MV-4-11 (cell line): ENCODE measurements at regions not wholly inside any gene's neighbourhood (a gene's known extent, or its start where the extent isn't known, plus 50 kb on each side); places are given as distances from the start of the nearest gene placed in this dataset.
"Not testable (repeated sequence)": the region's sequence is repeated elsewhere in the genome, so short reads cannot be mapped to it uniquely, and the experiment has no call there.

Experiments
- DNase-seq: peaks from one replicate; lab custom pipeline; 2025; lab: John Stamatoyannopoulos, UW

DNA sequence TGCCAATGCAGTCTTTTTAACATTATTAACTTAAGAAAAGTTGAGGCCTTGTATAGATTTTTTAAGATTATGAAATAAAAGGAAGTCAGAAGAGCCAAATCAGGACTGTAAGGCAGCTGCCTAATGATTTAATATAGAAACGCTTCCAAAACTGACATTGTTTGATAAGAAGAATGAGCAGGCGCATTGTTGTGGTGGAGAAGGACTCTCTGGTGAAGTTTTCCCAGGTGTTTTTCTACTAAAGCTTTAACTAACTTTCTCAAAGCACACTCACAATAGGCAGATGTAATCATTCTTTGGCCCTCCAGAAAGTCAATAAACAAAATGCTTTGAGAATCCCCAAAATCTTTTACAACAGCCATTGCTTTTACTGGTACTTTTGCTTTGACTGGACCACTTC is 288.6 kb upstream of the FIGN start:
- DNase-seq: no peak

DNA sequence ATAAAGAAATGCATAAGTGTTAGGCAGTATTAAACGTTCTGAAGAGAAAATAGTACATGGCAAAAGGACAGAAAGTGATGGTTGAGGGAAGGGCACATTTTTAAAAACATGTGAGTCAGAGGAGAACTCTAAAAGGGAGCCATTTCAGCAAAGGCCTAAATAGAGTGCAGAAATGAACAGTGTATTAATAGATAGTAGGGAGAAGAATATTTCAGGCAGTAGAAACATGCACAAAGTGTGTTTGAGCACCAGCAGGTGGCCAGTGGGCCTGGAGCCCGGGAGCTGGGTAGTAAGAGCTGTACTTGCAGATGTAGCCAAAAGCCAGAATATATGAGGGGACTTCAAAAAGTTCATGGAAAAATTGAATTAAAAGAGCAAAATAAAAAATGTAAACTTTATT is 288.1 kb upstream of the FIGN start:
- DNase-seq: no peak

DNA sequence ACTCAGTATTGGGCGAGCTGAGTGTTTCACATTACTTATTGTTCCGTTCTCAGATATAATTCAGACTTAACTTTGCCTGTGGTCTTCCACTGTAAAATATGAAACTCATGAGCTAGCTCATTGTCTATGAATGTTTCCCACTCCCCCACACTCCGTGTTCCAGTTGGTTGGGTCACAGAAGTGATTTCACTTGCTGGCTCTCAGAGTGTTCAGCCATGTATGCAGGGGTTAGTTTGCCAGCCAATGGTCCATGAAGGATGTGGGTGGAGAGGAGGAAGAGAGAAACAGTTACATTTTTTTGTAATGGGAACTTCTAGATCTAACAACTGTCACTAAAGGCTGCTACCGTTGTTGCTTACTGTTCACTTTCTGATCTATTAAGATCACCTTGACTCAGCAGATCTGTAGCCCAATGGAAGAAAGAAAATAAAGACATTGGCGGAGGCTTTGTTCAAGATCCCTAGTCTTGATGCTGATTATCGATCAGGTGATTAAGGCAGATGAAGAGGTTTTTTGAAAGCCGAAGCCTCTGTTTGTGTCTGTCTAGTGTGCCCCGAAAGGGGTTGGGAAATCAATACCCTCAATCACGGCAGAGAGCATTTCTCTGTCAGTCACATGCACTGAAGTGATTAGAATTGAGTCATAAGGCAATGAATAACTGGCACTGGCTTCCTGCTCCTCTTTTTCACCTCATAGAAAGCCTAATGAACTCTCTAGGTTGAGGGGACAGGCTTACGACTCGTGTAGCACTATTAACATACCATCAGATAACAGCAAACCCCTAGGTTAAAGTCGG is 279.7 kb upstream of the FIGN start:
- DNase-seq: no peak

DNA sequence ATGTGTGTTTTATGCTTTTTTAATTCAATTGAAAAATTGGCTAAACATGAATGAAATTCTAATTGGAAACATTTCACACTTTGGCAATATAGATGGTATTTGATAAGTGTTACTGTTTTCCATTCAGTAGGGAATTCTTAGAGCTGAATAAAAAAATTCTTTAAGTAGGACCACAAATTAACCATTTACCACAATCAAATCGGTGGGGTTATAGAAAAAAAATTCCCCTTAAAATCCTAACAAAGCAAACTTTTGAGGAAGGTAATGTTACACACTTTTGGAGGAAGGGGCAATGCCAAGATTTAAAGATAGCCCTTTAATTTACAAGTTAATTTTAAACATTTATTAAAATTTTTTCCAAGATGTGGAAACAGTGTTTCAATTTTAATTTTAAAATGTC is 279.0 kb upstream of the FIGN start:
- DNase-seq: no peak

DNA sequence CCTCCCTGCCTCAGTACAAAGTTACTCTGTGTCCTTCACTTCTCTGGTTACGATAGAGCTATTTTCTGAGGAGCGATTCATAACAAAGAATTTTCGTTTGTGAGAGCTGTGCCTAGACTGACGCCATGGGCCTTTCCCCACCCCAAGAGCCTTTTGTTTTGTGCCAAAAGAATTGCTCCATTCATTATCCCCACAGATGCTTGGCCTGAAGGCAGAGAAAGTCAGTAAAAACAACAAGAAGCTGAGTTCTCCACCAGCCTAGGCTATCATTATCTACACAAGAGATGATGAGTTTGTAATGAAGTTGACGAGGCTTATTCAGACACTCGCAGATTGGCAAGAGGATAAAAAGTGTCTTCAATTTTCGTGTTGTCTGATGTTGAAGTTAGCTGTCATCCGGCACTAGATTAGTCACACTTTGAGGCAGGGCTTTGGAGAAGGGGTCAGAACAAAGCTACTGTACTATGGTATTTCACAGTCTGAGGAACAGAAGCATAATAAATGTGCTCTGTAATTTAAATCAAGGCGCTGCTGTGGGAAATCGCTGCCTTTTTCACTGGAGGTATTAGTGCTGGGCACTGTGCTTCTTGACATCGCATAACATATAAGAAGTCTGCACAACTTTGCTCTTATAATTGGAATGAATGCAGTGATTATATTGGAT is 278.4 kb upstream of the FIGN start:
- no peak for DNase-seq

DNA sequence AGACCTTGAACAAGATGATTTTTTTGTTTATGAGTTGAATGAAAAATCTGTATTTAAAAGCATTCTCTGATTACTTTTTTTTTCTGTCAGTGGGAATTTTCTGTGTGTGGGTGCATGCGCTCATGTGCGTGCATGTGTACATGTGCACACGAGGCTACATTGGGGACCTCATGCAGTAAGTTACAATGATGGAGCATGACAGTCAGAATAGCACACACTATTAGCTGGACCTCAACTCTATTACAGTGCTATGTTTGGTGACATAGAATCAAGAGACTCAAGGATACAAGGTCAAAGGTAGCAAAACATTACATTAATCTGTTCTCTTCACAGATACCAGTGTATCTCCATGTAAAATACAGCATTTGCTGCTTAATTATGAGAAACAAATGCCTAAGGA is 276.8 kb upstream of the FIGN start:
- DNase-seq: no peak

DNA sequence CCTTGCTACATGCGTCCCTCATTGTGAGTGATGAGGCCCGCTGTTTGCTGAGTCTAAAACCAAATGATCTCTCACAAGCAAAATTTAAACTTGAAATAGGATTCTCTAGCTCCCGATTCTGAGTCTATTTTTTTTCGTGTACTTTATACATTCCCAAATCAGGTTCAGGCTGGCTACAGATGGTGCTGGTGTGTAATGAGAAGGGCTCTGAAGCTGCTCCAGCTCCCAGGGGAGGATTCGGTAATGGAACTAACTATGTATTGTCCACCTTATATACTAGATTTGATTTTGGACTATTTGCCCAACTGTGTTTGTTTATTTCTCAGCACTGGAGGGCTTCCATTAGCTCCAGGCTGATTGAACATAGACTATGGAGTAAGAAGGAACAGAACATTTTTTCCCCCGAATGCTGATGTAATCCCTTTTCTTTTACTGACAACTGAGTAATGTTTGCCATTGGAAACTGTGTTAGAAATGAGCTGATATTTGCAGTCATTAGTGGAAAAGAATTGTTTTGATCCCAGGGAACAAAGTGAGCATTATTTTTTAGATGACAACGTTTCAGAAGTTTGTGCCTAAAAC is 274.0 kb upstream of the FIGN start:
- no peak for DNase-seq

DNA sequence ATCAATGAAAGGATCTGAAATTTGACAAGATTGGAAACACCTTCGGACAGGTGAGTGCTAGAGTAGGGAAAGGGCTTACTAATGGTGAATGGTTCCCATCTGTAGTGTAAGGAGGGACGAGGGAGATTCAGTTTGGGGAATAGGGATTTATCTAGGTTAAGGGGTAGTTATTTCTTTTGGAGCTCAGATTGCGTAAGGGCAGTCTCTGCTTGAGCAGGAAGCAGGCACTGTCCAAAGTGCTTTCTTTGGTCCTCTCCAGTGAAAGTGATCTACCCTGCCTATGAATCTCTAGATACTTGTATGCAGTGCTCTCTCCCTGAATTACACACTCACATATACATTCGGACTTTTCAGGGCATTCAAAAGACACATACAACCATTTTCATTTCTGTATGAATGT is 272.9 kb upstream of the FIGN start:
- DNase-seq: peak; percentile 2

DNA sequence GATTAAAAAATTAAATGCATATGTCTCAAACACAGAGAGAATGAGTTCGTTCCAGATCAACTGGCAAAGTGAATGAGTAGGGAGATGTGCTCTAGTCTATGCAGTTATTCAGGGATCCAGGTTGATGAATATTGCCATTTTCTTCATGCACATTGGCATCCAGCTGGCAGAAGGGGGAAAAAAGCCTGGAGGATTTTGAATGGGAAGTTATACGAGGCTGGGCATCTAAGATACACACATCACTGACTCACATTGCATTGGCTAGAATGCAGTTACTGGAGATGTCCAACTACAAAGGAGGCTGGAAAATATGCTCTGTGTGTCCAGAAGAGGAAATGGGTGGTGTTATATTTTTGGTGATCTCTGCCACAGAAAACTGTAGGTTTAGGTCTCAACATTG is 270.9 kb upstream of the FIGN start:
- no peak for DNase-seq

DNA sequence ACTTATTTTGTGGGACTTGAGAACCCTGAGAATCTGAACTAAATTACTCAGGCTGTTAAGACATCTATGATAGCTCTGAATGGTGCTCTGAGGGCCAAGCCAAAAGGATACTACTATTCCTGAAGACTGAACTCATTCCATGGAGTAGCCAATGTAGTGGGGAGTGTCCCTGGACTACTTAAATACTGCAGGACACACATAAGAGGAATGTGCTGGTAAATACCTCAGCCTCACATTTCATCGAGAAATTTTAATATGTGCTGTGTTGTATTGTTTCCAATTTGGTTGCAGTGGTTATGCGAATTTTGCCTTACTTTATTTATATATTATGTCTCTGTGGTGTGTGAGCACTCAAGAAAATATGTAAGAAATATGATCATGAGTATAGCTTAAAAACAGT is 264.4 kb upstream of the FIGN start:
- no peak for DNase-seq

DNA sequence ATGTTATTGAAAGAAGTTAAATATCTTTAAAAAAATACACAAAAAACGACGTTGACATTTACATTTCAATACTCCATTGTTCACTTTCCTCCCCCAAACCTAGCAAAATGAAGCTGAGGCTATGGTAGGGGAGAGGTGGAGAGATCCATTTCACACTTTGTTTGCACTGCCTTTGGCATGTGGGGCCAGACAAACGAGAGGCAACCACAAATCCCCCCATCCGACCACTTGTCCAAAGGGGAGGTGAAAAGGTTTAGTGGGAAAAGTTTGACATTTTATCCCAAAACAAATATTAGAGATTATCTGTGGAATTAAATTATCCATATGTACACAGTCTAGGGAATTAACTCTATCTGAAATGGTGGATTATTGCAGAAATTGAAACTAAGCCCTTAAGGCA is 261.7 kb upstream of the FIGN start:
- no peak for DNase-seq

DNA sequence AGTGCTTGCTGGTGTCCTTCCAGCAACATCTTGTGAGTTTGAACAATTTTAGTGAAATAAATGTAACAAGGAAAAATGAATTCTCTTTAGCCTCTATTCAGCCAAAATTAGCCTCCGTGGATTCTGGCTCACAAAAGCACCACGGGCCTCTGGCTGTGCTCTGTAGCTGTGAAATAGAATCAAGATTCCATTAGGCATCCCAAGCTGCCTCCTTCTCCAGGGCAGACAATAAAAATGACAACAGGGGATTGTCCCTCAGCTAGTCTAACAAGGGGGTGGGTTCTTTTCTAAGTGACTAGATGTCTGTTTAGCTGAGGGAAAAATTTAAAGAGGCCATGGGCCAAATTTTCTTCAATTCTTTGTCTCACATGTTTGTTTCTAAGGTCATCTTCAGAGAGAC is 254.7 kb upstream of the FIGN start:
- DNase-seq: no peak

DNA sequence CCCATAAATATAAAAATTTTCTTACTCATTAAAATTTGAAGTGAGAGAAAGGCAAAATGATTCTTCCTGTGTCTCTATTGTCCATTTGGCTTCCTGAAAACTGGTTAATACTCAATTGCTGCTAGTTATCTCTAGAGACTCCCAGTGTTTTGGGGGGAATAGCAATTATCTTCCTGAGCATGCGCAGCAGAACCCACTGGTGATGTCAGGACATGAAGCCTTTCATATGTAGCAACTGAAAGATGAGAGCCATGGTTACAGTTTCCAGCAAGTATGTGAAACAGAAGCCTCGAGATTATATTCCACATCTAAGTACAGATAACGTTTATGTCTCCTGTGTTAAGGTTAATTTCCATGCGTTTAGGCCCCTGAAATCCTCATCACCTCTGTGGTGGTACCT is 254.3 kb upstream of the FIGN start:
- no peak for DNase-seq

DNA sequence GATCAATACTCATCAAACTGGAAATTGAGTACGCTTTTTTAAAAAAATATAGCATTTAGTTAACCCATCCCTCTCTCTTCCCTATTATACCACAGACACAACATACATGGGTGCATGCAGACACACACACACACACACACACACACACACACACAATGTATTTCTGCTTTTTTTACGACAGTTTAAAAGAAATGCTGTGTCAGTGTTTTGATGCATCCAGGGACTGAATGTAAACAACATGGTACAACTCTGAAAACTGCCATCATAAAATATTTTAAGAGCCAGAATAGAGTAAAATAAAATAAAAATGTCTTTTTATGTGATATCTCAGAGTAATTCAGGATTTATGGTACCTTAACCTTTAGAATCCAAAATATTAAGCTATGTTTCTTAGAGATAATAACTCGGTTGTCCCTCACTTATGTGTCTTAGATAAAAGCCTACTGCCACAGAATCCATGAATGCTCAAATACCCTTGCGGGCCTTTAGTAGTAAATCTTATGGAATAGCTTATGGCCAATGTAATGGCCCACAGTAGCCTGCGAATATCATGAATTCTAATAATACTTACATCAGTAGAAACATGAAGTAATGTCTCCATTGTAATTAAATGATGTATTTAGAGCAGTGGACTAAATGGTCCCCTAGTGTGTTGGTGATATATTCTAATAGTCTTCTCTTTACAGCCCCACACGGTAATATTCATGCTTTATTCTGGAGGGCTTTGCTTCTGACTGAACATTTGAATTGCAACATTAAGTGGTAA is 251.6 kb upstream of the FIGN start:
- DNase-seq: no peak

DNA sequence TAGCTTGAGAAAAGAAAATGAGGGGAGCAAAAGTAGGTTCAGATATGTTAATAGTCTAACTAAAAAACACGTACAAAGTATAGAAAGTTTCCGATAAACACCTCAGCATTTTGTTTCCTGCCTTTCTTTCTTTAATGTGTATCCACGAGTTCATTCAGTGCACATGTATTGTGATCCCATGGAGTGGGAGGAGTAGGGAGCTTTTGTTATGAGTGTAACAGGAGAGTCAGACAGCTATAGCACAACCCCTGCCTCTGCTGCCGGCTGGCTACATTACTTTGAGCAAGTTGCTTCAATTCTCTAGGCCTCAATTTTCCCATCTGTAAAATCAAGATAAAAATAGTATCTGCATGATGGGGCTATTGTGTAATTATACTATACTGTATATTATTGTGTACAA is 249.2 kb upstream of the FIGN start:
- DNase-seq: no peak

DNA sequence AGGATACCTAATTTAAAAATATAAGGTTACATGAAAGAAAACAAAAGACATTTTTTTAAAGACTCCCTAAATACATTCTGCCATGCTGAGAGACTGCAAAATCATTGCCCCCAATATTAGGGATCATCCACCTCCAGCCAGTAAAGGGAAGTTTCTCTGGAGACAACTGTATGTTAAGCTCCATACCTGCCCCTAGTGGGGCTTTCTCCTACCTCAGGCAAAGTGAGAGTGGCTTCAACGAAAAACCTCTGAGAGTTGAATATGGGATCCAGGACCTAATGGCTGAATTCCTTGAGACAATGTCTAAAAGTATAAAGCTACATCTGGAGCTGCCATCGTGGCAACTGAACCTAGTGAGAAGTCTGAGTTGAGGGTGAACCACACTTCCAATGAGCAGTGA is 248.1 kb upstream of the FIGN start:
- DNase-seq: no peak

DNA sequence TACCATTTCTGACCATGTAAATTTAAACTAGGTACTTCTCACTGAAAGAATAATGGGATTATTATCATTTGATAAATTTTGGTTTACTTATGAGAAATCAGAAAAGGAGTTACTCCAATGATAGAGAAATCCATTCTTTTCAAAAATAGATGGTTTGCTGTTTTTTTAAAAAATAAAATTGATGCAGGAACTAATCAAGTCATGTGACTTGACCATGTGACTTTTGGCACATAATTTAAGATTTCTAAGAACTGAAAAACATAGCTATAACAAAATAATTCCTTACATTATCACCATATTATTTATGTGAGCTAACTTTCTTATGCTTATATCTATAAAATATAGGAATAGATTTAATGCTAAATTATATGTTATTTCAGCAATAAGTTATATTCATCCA is 247.1 kb upstream of the FIGN start:
- DNase-seq: no peak

DNA sequence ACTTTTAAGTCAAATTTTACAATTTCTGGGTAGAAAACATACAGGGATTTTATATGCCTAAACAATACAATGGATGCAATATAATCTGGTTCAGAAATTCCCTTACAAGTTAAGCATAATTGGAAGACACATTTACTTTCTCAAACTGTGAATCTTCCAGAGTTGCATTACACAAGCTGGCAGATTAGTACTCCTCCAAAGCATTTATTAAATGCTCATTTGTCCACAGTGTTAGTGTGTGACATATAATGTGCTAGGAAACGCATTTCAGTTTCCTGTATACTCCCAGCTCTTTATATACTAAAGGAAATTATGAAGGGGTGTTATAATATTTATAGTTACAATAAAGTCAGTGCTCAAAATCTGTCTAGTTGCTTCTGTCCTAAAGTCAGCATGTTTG is 239.0 kb upstream of the FIGN start:
- DNase-seq: no peak

DNA sequence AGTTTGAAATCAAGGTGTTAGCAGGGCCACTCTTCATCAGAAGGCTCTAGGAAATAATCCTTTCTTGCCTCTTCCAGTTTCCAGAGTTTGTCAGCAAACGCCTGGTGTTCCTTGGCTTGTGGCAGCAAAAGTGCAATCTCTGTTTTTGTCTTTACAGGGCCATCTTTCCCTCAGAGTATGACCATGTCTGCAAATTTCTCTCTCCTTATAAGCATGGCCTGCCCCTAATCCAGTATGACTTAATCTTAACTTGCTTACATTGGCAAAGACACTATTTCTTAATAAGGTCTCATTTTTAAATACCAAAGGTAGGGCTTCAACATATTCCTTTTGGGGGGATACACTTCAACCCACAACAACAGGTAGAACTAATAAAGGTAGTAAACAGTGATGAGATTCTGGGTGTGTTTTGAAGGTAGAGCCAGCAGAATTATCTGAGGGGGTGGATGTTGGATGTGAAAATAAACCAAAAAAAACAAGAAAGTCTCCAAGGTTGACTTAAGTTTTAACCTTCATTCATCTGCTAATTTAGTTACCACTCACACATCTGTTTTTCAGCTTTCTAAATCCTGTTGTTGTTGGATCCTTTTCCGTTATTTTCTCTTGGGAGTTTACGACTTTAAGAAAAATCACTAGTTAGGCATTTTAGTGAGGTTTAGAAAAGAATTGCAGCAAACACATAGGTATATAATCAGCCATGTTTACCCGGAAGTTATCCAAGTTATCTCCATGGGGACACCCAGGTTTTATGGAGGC is 234.4 kb upstream of the FIGN start:
- DNase-seq: no peak

DNA sequence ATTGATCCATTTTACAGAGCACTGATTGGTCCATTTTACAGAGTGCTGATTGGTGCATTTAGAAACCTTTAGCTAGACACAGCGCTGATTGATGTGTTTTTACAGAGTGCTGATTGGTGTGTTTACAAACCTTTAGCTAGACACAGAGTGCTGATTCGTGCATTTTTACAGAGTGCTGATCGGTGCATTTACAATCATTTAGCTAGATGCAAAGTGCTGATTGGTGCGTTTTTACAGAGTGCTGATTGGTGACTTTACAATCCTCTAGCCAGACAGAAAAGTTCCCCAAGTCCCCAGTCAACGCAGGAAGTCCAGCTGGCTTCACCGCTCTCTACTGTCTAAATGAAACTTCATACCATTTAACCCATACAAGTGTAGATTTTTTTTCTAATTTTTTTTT is 228.5 kb upstream of the FIGN start:
- not testable (repeated sequence) for DNase-seq

DNA sequence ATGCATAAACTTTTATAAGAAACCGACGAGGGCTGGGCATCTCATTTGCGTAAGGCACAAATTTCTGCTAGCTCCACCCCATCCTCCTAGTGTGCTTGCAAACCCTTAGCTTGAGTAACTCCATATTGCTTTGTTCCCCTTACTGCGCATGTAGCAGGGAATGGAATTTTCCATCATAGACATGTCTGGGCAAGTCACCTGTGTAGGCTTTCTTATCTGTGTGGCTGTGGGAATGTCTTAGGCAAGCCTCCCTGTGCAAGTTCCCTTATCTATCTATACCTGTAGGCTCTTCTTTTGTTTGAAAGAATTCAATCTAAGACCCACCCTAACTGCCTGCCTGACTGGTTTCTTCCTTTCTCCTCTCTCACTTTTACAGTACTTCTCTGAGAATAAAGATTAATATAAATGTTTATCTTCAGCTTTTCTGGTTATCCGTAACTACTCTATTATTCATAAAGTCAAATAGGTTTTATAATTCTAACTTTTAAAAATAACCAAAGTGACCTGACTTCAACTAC is 217.6 kb upstream of the FIGN start:
- DNase-seq: no peak

DNA sequence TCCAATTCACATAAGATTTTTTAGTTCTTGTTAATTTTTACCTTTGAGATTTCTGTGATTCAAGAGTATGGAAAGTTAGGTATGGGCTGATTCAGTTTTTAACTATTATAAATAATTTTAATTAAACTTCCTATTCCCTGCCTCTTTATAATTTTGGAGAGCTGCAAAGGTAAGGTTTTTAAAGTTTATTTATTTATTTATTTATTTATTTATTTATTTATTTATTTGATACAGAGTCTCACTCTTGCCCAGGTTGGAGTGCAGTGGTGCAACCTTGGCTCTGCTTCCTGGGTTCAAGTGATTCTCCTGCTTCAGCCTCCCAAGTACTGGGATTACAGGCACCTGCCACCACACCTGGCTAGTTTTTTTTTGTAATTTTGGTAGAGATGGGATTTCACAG is 215.5 kb upstream of the FIGN start:
- no peak for DNase-seq
